Spleen (tissue), 7 donors: ENCODE measurements at regions not wholly inside any gene's neighbourhood (a gene's known extent, or its start where the extent isn't known, plus 50 kb on each side); places are given as distances from the start of the nearest gene placed in this dataset.

Source experiments
- CTCF ChIP-seq, 11 experiments: fragments of 200-600 bp in 7 of 11; fragments of 450-650 bp in 4 of 11; sonication (generic) in 4 of 11; IDR thresholded peaks in 8 of 11; conservative IDR thresholded peaks in 3 of 11; 1 replicate in 7 of 11; 2 replicates in 4 of 11; pipeline versions ENCODE4 v1.4.0 to v1.8.0; 2016 to 2021; ENCODE audit warnings: antibody characterized with exemption in 11 of 11, inconsistent platforms in 4 of 11, mild to moderate bottlenecking in 1 of 11
- POLR2A ChIP-seq, 3 donors: fragments of 450-650 bp; IDR thresholded peaks; one replicate each; pipeline ENCODE4 v1.5.1; 2017; ENCODE audit warnings: antibody characterized with exemption in 3 of 3, mild to moderate bottlenecking in 1 of 3
- POLR2AphosphoS5 ChIP-seq, 3 donors: sonication (generic); formaldehyde crosslinking; IDR thresholded peaks; one replicate each; pipeline ENCODE4 v1.5.1; 2017; ENCODE audit warnings: antibody characterized with exemption in 3 of 3
- donor health status: DM: no; HTN: no; CAD: no; lungs with moderate emphysema.
- donor health status: DM: no; HTN: no; CAD: no.
- donor health status: DM: no; HTN: no; CAD: no.

- no peak for TF ChIP-seq POLR2AphosphoS5 (IDR thresholded peaks at IDR 0.05)
- TF ChIP-seq CTCF (IDR thresholded peaks at IDR 0.05 in 8 of 11, conservative IDR thresholded peaks at IDR 0.05 in 3 of 11) = no peak
- TF ChIP-seq POLR2A (IDR thresholded peaks at IDR 0.05) = no peak
Measured at GRCh38 chr7:120059641-120060040, 213.3 kb upstream of the KCND2 start.
